ENCODE measurements at regions not wholly inside any gene's neighbourhood (a gene's known extent, or its start where the extent isn't known, plus 50 kb on each side); places are given as distances from the start of the nearest gene placed in this dataset.
"Not testable (repeated sequence)": the region's sequence is repeated elsewhere in the genome, so short reads cannot be mapped to it uniquely, and the experiment has no call there.

DNA sequence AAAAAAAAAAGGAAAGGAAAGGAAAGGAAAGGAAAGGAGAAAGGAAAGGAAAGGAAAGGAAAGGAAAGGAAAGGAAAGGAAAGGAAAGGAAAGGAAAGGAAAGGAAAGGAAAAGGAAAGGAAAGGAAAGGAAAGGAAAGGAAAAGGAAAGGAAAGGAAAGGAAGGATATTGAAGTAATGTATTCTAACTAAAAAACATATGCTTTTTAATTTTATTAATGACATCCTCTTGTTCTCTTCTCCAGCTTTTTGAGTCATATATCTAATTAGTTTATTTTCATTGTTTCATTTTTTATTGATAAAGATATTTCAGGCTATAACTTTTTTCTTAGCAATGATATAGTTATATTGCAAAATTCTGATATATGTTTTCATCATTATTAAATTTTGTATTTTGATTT lies 585.8 kb upstream of the ARID1B start:
- DNase-seq (ENCODE audit: low read depth) = not testable (repeated sequence)

DNA sequence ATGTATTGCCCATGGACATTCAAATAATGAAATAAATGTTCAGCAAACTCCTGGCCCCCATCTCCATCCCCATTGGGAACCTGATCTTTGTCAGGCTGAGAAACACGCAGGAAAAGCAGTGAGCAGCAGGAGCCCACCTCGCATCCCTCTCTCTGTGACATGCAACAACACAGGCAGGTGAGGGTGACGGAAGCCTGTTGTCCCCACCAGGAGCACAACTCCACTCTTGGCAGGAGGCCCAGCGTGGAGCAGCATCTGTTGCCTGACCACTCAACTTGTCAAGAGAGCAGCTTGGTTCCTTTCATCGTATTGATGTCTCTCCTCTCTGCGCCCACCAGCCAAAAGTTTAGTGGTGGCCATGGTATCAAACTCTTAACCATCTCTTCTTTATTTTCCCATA lies 586.9 kb upstream of the ARID1B start:
- no peak for DNase-seq (ENCODE audit: low read depth)

DNA sequence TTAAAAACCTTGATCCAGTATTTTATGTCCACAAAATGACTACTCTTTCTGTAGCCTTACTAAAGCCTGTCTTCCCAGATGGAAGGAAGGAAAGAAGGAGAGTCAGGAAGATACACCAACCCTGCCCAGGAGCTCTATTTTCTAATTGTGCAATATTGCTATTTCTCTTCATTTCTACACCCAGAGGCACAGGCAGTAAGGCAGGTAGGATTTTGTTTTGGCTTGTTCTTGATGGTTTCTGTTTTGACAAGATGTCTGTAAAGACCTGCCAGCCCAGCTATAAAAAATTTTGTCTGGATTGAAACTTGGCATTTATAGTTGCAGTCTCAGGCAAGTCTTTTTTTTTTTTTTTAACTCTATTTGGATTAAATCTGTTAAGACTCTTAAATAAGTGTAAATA lies 587.5 kb upstream of the ARID1B start:
- DNase-seq (ENCODE audit: low read depth) = no peak

DNA sequence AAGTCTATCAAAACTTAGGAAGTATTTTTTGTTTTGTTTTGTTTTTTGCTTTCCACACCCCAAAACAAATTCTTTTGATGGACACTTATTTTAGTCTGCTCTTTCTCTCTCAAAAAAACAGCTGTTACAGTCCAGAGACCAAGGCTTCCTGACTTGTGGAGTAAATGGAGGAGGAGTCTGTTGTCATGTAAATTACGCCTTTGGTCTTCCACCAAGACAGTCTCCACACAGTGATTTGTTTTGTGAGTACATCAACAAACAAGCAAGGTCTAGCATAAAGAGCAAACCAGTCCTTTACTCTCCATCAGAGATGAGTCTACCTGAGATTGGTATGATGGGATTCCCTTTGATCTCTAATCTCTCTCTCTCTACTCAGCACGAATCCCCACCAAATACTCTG lies 588.0 kb upstream of the ARID1B start:
- no peak for DNase-seq (ENCODE audit: low read depth)

DNA sequence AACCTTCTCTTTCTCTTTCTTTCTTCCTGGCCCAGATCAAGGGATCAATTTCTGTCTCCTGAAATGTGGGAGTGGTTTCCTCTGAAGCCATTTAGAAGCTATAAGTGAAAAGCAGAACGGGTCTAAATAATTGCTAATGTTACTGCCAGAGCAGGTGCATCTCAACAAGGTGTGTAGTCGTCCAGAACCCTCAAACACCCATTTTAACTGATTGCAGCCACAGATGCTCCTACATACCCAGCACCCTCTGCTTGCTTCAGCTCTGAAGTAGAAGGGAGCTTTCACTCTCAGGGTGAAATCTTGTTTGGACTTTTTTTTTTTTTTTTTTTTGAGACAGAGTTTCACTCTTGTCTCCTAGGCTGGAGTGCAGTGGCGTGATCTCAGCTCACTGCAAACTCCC lies 592.1 kb upstream of the ARID1B start:
- DNase-seq (ENCODE audit: low read depth) = no peak

DNA sequence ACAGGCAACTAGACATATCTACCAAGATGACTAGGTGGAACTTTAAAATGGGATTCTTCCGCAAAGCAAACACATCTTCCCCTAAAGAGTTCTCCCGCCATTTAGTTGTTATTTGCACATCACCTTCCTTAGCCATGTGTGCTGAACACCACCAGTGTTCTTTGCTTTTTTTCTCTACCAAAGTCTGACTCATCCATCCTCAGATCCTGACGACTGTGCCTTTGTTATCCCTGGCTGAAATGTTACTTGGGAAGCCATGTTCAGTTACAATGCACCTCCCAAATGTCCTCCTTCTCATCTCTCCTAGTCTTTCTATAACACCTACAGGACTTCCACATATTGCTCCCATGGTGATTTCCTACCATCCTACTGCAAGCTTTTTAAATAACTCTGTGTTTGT lies 593.5 kb upstream of the ARID1B start:
- no peak for DNase-seq (ENCODE audit: low read depth)

DNA sequence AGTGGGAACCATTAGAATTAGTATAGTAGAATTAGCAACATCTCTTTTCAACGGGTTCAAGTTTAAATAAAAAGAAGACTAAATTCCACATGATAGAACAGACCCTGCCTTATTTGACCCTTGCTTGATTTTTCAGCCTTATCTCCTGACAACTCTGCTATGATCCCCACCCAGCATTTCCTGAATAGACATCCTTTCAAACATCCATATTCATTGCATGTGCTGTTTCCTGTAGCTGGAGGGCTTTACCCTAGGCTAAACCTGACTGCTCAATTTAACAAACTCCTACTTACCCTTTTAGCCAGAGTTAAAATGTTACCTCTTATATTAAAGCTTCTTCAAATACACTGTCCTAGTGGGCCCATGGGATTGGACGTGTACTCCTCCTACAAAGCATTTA lies 594.8 kb upstream of the ARID1B start:
- no peak for DNase-seq (ENCODE audit: low read depth)

DNA sequence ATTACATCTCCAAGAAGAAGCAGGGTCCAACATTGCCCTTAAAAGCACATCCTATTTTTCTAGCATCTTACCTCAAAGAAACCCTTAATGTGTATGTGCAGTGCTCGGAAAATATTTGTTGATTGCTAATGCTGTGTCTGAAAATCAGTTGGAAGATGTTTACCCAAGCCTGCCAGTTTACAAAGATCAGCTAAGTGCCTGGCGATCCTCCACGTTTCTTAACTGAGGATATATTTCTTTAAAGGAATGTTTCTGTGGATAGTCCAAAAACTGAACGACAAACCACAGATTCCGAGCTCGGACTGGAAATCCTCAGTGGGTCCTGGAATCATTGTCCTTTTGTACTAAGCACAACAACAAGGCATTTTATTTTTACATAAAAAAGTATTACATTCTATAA lies 595.7 kb upstream of the ARID1B start:
- DNase-seq (ENCODE audit: low read depth) = no peak

DNA sequence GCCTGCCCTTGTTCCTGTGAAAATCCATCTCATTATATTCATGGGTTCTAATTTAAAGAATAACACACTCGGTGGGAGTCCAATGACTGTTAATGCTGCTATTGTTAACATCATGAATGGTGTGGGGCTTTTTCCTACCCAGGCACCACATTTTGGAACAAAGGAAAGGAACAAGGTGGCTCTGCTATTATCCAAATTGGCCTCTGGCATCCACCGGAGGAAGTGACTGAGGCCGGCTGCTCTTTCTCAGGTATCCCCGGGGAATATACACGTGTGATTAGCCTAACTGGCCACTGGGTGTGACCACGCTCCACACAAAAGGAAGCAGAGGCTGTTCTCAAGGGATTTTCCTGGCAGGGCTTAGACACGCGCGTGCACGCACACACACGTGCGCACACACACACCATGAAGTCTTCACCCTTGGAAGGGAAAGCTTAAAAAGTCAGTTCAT lies 601.2 kb upstream of the ARID1B start:
- DNase-seq (ENCODE audit: low read depth) = no peak

DNA sequence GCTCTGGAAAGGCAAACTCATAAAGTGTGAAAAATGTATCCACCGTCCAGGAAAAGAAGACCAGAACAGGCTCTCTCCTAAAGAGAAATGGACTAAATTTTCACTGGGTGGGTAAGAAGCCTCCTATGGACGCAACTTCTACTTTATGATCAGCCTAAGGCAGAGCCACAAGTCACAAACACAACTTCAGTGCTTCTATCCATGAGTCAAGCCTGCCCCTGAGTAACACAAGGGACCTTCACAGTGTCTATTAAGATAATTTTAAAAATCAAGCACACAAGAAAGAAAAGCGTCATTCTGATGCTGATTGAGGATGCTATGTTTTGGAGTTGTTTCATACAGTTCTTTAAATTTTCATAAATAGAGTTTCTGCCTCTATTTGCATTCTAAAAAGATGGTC lies 601.7 kb upstream of the ARID1B start:
- no peak for DNase-seq (ENCODE audit: low read depth)

DNA sequence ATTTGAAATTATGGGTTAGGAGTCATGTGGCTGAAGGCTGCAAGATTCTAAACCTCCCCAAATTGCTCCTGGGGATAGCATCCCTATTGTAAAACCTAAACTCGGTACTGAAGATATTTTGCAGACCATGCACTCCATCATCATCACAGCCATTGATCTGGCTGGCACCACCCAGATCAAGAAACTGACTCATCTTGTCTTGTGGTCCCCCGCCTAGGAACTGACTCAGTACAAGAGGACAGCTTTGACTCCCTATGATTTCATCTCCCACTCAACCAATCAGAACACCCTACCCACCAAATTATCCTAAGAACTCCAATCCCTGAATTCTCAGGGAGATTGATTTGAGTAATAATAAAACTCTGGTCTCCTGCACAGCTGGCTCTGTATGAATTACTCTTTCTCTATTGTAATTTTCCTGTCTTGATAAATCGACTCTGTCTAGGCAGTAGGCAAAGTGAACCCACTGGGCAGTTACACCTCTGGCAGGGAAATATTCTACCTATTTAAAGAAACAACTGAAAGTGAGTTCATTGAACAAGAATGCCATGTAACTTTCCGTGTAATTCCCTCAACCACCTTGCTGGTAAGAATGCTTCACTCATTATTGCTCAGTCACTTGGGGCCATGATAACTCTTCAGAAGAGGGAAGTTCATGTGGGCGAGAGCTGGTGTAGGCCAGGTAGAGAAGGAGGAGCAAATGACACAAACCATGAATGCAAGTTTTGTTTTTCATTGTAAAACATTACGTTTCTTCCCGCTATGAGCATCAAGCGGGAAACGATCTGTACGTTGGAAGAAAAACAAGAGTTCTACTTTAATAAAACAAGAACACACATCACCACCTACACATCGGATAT lies 602.9 kb upstream of the ARID1B start:
- DNase-seq (ENCODE audit: low read depth) = no peak

DNA sequence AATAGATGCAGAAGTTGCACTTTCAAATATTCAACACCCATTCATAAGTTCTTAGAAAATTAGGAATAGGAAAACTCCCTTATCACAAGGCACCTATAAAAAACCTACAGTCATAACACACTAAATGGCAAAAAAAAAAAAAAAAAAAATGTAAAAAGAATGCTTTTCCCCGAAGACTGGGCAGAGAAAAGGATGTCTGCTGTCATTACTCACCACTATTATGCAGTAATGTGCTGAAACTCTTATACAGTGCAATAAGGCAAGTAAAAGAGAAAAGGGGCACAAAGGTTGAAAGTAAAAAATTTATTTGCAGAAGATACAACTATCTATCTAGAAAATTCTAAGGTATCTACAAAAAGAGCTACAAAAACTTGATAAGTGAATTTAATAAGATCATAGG lies 607.8 kb upstream of the ARID1B start:
- DNase-seq (ENCODE audit: low read depth) = no peak

DNA sequence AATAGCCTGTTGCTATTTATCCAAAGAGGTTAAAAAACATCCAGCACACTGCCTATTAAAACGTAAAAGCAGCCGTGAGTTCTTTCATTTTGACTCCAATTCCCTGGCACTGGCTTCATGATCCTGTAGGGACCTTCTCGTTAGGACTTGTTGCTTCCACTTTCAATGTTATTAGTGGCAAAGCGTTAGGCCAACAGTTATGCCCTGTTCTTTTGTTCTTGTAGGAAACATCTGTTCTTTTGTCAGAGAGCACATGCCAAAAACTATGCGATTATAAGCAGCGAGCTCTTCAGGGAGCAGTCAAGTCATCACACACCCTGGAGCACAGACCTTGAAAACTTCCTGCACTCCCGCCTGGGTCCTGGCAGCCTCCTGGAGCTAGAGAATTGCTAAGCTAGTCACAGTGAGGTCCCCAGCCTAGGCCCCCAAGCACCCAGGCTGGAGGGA lies 609.5 kb upstream of the ARID1B start:
- no peak for DNase-seq (ENCODE audit: low read depth)

DNA sequence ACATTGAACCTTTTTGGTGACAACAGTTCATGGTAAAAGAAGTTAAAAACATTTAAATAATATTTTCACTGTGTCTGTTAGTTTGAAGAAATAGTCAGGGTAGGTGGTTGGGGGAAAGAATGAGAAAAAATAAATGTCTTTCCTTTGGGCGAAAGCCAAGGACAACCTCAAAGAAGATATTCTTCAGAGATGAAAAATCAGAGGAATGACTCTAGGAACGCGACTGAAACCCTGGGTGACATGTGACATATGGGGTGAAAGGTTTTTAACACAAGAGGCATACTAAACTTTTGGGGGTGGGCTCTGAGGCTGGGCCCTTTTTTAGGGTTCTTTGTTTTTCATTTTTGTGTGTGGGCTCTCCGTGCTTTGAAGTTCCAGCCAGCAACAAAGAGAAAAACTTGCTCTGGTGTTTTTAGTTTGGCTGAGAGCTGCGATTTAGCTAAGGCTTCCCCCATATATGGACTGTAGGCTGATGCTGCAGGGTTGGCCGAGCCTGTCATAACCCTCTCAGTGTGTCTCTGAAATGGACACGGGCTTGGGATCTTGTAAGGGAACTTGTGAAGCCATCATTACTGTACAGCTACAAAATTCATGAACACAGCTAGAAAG lies 610.1 kb upstream of the ARID1B start:
- DNase-seq (ENCODE audit: low read depth) = no peak

DNA sequence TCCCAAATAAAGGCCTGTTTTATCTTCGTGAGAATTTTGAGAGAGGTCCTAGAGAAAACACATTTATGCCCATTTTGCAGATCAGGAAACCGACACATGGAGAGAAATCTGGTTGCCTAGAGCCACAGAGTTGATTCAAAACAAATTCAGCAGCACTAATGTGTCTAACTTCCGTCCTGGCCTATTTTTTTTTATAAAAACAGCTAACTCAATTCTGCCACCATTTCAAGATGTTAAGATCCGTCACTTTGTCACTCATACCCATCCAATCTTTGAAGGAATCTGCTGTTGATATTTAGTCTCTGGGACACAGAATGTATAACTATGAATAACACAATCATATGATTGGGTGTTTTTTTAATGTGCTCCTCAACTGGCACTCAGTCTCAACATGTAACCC lies 611.1 kb upstream of the ARID1B start:
- no peak for DNase-seq (ENCODE audit: low read depth)

DNA sequence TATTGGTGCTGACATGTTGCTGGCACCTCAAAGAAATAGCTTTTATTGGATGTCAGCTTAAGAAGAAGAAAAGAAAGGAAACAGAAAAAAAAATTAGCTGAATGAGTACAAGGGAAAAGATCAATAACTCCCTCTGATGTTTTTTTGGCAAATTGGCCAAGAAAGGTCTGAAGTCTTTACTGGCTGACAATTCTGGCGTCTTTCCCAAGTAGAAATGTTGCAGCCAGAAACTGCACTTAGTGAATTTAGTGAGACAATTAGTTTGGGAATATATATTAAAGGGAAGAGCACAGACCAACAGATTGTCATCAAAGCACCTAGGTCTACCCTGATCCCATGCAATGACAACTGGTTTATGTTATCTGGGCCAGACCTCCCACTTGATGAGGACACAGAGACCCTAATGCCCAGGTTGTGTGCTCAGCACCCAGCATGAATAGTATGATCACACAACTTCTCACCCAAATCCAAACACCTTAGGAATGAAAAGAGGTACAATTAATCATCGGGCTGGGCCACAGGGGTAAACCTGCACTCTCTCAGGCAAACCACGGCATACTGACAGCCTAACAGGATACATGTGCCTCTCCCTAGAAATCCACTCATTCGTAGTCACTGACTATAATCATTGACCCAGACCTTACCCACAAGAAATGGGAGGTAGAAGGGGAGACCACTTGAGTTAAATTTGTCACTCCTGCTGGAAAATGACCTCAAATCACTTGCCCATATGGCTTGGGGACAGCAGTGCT lies 612.3 kb upstream of the ARID1B start:
- DNase-seq (ENCODE audit: low read depth) = no peak

DNA sequence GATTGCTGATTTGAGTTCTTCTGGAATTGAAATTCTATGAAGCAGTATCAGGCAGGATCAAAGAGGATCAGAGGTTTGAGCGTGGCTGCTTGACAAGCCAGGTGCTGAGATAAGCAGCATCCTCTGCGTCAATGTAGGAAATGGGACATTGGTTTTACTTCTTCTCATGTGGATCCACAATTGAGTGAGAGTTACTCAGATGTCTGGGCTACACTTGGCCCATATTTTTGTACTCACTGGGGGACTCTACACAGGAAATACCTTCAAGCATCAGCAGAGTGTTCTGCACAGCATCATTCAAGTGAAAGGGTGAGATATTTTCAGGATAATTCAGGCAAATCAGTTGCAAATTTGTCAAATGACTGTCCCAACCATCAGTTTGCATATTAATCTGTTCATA lies 613.9 kb upstream of the ARID1B start:
- no peak for DNase-seq (ENCODE audit: low read depth)

DNA sequence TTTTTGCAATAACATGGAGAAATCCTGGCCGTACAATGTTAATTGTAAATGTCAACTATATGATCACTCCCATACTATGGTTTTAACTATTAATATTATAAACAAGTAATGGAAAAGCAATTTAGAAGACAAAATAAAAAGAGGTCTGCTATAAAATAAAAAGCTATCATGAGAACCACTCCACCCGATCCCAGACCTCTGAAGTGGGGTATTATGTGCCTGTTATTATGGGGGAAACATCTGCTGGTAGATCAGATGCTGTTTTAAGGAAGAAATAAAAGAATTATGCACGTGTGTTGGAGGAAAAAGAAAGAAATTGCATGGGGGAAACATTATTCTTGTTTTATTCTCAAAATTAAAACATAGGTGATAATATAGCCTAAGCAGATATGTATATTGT lies 615.7 kb upstream of the ARID1B start:
- no peak for DNase-seq (ENCODE audit: low read depth)

DNA sequence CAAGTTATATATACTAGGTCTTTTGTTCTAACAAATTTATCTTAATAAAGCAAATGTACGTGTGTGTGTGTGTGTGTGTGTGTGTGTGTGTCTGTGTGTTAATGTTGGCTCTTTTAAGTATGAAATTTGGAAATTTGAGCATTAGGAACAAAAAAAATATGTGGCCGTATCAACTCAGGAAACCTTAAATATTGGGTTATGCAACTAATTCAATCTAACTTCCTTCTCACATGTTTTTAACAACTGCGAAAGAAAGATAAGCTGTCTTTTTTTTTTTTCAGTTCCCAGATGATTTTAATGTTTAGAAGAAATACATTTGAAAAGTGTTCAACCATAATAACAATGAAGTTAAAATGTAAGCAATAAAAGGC lies 616.4 kb upstream of the ARID1B start:
- DNase-seq (ENCODE audit: low read depth) = no peak

DNA sequence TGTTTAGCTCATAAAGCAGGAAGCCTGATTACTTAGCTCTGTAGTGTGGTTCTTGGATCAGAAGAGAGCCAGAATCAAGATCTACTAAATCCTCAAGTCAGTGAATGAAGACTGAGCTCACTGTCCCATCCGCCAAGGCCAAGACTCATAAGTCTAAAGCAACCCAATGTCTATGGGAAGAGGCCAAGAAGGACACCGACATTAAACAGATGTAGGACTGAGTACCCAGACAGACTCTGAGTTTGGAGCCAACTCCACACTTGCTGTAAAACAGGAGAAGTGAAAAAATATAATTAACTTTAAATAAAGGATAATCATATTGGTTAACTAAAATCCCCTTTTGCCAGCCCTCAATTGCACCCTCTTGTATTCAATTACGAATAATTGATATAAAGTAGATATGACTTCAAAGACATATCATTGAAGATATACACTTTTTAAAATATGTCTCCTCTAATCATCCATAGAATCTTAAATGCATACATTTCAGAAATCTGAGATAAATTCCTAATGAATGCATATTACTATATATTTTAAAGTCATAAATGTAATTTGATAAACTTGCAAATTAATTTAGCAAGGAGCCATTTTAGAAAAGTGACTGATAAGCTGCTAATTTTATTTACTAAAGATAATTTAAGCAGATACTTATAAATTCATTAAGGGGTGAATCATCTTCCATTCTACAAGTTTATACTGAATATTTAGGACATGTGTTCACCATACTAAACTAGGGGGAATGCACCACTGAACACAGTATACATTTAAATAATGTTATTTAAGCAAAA lies 617.0 kb upstream of the ARID1B start:
- no peak for DNase-seq (ENCODE audit: low read depth)

DNA sequence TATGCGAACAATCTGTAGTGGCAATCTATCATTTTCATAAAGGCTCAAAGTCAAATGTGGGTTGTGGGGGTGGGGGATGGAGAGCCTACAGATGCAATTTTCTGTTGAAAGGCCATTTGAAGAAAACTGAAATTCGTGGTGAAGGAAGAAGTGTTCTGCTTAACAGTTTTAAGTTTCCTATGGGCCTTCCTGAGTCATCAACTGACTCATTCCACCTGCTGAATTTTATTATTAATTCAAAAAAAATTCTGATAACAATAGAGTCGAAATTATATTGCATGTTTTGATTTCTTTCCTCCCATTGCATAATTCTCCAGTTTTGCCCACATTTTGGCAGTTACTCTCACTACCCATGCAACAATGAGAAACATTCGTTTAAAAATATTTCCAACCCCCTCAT lies 622.3 kb upstream of the ARID1B start:
- DNase-seq (ENCODE audit: low read depth) = peak; percentile 17

DNA sequence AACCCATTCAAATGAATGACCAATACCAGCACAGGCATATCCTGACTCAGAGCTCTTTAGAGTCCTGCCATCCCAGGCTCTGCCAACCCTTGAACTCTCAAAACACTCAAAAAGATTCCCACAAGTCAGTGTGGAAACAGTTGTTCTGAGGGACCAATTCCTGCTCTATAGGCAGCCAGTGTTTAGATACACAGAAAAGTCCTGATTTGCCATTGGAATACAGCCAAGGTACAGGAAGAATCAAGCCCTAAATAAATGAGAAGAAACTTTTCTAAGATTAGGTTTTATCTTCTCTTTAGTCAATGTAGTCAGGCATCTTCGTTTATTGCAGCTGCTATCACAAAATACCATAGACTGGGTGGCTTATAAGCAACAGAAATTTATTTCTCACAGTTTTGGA lies 626.8 kb upstream of the ARID1B start:
- peak; percentile 25 for DNase-seq (ENCODE audit: low read depth)
